ENCODE measurements at regions not wholly inside any gene's neighbourhood (a gene's known extent, or its start where the extent isn't known, plus 50 kb on each side); places are given as distances from the start of the nearest gene placed in this dataset.

DNA sequence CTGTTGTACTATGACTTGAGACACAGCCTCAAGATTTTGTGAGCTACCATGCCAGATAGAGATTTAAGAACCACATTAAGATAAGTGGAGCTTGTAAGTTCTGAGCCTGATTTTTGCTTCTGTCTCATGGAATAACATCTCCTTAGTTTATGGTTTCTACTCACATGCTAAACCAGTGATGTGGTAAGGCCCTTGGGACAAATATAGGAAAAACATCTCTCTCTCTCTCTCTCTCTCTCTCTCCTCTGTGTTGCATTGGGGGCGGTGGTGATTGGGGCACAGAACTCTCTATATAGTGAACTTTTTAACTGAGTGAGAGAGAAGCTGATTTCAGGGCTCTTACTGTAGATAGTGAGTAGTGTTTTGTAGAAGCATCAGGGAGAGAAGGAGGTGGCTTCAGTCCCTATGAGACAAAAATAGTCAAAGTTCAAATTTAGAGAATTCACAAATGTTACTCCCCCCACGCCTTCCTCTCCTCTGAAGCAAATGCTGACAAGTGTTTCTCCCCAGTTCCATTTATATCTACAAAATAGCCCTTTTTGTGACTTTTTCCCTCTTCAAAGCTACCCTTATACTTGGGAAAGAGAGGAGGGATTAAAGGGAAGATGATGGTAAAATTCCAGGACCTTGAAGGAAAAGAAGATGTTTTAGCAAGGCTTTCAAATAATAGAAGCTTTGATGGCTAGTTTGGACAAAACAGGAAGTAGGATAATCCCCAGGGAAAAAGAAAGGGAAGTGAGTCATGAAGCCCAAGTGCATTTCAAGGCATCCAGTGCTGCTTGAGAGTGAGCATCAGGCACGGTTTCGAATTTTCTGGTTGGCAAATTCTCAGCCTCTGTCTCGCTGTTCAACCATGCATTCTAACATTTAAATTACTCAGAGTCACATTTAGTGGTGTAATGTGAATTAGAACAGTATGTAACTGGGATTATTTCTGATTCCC is 134.3 kb upstream of the AP1S2 start:
- FAIRE-seq (peak; percentile 76), DNase-seq (ENCODE audit: insufficient read length, low spot score) (no peak)
- TF ChIP-seq SPI1 (IDR thresholded peaks at IDR 0.05; ENCODE audit: low read depth, low read length): peak; percentile 57
- no peak for TF ChIP-seq TAF1 (IDR thresholded peaks at IDR 0.05; ENCODE audit: low read depth, low read length)
- no peak for TF ChIP-seq POU2F2 (IDR thresholded peaks at IDR 0.05; ENCODE audit: low read depth, low read length)
- TF ChIP-seq PAX5 (IDR thresholded peaks at IDR 0.05; ENCODE audit: insufficient read depth, low read length, severe bottlenecking): no peak
- TF ChIP-seq POLR2A (IDR thresholded peaks at IDR 0.05; ENCODE audit: low read depth, low read length): no peak
- TF ChIP-seq POLR2AphosphoS5 (IDR thresholded peaks at IDR 0.05; ENCODE audit: low read depth, low read length): no peak

DNA sequence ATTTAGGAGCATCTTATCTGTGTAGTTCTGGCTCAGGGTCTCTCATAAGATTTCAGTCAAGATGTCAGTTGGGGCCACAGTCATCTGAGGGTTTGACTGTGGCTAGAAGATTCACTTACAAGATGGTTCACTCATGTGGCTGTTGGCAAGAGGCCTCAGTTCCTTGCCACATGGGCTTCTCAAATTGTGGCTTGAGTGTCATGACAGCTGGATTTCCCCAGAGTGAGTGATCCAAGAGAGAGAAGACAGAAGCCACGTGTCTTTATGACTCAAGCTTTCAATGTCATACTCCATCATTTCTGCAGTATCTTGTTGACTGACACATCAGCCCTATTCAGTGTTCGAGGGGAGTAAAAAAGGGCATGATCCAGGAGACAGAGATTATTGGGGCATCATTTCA is 131.3 kb upstream of the AP1S2 start:
- DNase-seq (ENCODE audit: insufficient read length, low spot score) (no peak), FAIRE-seq (peak; percentile 16)
- TF ChIP-seq TAF1 (IDR thresholded peaks at IDR 0.05; ENCODE audit: low read depth, low read length) (no peak), SPI1 (IDR thresholded peaks at IDR 0.05; ENCODE audit: low read depth, low read length) (no peak), POLR2AphosphoS5 (IDR thresholded peaks at IDR 0.05; ENCODE audit: low read depth, low read length) (no peak), POU2F2 (IDR thresholded peaks at IDR 0.05; ENCODE audit: low read depth, low read length) (no peak), POLR2A (IDR thresholded peaks at IDR 0.05; ENCODE audit: low read depth, low read length) (no peak), PAX5 (IDR thresholded peaks at IDR 0.05; ENCODE audit: insufficient read depth, low read length, severe bottlenecking) (no peak)

DNA sequence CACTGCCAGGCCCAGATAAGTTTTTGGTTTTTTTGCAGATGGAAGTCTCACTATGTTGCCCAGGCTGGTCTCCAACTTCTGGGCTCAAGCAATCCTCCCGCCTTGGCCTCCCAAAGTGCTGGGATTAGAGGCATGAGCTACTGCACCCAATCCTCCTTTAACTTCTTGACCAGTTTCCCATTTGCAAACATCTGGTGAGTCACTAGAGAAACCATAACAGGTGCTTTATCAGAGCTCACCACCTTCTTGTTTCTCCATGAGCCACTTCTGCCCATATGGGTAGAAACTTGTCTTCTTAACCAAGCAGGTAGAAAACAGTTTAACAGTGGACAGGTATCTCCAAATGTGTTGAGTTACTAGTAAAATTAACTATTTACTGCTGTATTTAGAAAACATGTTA is 128.4 kb upstream of the AP1S2 start:
- TF ChIP-seq TAF1 (IDR thresholded peaks at IDR 0.05; ENCODE audit: low read depth, low read length): no peak
- no peak for DNase-seq (ENCODE audit: insufficient read length, low spot score)
- no peak for FAIRE-seq

DNA sequence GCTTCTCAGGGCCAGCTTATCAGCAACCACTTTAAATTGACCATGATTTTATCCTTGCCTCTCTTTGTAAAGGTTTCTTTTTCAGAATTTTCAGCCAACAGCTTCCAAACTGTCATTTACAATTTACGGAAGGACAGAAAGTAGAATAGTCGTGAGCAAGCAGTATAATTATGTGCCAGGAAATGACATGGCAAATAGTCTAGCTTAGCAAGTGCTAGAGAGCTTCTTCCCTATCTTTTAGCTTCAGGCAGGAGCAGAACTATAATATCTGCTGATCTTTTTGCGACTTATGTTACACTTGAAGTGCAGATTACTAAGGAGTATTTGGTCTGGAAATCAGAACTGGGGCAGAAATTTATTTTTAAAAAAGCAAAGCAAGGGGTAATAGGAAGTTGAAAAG is 123.0 kb upstream of the AP1S2 start:
- TF ChIP-seq POLR2AphosphoS5 (IDR thresholded peaks at IDR 0.05; ENCODE audit: low read depth, low read length) (no peak), TAF1 (IDR thresholded peaks at IDR 0.05; ENCODE audit: low read depth, low read length) (no peak), POLR2A (IDR thresholded peaks at IDR 0.05; ENCODE audit: low read depth, low read length) (no peak), SPI1 (IDR thresholded peaks at IDR 0.05; ENCODE audit: low read depth, low read length) (no peak), POU2F2 (IDR thresholded peaks at IDR 0.05; ENCODE audit: low read depth, low read length) (no peak)
- DNase-seq (ENCODE audit: insufficient read length, low spot score) (no peak), FAIRE-seq (no peak)

DNA sequence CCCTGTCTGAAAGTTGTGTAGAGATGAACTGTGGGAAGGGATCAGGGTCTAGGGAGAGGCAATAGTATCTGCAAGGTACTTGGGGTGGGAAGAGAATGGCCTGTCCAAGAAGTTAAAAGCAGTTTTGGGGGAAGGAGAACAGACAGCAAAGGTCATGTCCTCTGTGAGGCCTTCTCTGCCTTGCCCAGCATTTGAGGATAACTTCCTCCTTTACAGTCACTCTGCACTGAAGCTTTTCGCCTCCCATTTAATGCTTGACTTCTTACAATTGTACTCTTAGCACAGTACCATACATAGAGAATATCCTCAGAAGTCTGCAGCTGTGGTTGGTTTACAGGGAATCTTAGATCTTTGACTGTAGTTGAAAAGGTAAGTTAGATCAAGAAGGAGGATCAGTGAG is 121.8 kb upstream of the AP1S2 start:
- DNase-seq (ENCODE audit: insufficient read length, low spot score) (no peak), FAIRE-seq (peak; percentile 55)
- no peak for TF ChIP-seq TAF1 (IDR thresholded peaks at IDR 0.05; ENCODE audit: low read depth, low read length)
- TF ChIP-seq PAX5 (IDR thresholded peaks at IDR 0.05; ENCODE audit: insufficient read depth, low read length, severe bottlenecking): no peak
- TF ChIP-seq POLR2A (IDR thresholded peaks at IDR 0.05; ENCODE audit: low read depth, low read length): no peak
- no peak for TF ChIP-seq POU2F2 (IDR thresholded peaks at IDR 0.05; ENCODE audit: low read depth, low read length)
- TF ChIP-seq SPI1 (IDR thresholded peaks at IDR 0.05; ENCODE audit: low read depth, low read length): no peak
- TF ChIP-seq POLR2AphosphoS5 (IDR thresholded peaks at IDR 0.05; ENCODE audit: low read depth, low read length): no peak

DNA sequence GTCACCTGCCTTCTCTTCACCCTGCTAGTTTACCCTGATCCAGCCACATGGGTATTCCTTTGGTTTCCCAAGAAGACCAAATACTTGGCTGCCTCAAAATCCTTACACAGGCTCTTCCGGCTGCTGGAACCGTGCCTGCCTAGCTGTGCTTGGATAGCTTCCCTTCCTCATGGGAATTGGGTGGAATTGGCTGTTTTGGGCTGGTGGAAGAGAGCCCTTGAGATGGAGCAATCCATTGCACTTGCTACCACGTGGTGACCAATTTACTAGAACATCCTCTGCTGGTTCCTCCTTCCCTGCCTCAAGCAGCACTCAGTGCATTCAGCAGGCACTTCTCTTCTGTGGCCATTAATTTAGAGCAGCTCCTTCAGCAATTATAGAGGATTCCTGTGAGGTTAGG is 119.3 kb upstream of the AP1S2 start:
- FAIRE-seq (no peak), DNase-seq (ENCODE audit: insufficient read length, low spot score) (no peak)
- no peak for TF ChIP-seq PAX5 (IDR thresholded peaks at IDR 0.05; ENCODE audit: insufficient read depth, low read length, severe bottlenecking)

DNA sequence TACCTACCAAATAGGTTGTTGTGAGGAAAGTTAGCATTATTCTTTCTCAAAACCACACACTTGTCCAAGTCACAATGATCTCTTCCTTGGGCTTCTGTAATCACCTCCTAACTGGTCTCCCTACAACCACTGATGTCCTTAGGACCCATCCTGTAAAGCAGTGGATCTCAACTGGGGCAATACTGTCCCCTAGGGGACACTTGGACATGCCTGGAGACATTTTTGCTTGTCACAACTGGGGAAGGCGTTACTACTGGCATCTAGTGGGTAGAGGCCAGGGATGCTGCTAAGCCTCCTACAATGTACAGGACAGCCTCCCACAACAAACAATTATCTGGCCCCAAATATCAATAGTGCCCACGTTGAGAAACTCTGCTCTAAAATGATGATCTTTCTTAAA is 118.7 kb upstream of the AP1S2 start:
- no peak for DNase-seq (ENCODE audit: insufficient read length, low spot score)
- TF ChIP-seq POLR2A (IDR thresholded peaks at IDR 0.05; ENCODE audit: low read depth, low read length) (no peak), TAF1 (IDR thresholded peaks at IDR 0.05; ENCODE audit: low read depth, low read length) (no peak), POU2F2 (IDR thresholded peaks at IDR 0.05; ENCODE audit: low read depth, low read length) (no peak), PAX5 (IDR thresholded peaks at IDR 0.05; ENCODE audit: insufficient read depth, low read length, severe bottlenecking) (no peak), SPI1 (IDR thresholded peaks at IDR 0.05; ENCODE audit: low read depth, low read length) (no peak), POLR2AphosphoS5 (IDR thresholded peaks at IDR 0.05; ENCODE audit: low read depth, low read length) (no peak)
- peak; percentile 63 for FAIRE-seq

DNA sequence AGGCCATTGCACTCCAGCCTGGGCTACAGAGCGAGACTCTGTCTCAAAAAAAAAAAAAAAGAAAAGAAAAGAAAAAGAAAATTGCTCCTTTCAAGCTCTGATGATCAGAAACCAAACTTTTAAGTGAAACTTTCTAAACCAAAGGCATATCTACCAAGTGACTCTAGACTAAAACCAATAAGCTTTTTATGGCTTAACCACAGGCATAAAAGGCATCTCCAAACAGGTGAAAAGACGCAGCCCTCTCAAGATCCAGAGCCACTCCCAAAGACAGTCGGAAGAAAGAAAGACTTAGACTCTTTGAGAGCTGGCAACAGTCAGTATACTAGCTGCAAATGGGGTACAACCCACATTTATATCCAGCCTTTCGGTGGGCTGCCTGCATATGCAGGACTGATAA is 117.1 kb upstream of the AP1S2 start:
- FAIRE-seq (peak; percentile 50), DNase-seq (ENCODE audit: insufficient read length, low spot score) (no peak)
- TF ChIP-seq PAX5 (IDR thresholded peaks at IDR 0.05; ENCODE audit: insufficient read depth, low read length, severe bottlenecking) (no peak), SPI1 (IDR thresholded peaks at IDR 0.05; ENCODE audit: low read depth, low read length) (no peak)

DNA sequence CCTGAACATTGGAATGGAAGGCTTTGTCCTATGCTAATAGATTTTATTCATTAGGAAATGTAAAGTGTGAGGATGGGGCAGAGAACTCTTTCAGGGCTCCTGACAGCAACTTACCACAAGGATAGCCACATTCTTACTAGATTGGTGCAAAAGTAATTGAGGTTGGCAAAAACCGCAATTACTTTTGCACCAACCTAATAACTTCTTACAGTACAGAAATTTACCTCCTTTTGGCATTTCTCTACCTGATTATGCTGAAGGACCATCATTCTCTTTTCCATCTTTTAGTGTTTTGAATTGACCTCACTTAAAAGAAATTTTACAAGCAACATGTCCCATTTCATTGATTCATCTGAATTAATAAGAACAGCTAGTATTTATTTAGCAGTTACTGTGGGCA is 109.2 kb upstream of the AP1S2 start:
- FAIRE-seq (no peak), DNase-seq (ENCODE audit: insufficient read length, low spot score) (no peak)
- TF ChIP-seq POU2F2 (IDR thresholded peaks at IDR 0.05; ENCODE audit: low read depth, low read length) (no peak), POLR2A (IDR thresholded peaks at IDR 0.05; ENCODE audit: low read depth, low read length) (no peak), SPI1 (IDR thresholded peaks at IDR 0.05; ENCODE audit: low read depth, low read length) (no peak), POLR2AphosphoS5 (IDR thresholded peaks at IDR 0.05; ENCODE audit: low read depth, low read length) (no peak), TAF1 (IDR thresholded peaks at IDR 0.05; ENCODE audit: low read depth, low read length) (no peak), PAX5 (IDR thresholded peaks at IDR 0.05; ENCODE audit: insufficient read depth, low read length, severe bottlenecking) (no peak)

DNA sequence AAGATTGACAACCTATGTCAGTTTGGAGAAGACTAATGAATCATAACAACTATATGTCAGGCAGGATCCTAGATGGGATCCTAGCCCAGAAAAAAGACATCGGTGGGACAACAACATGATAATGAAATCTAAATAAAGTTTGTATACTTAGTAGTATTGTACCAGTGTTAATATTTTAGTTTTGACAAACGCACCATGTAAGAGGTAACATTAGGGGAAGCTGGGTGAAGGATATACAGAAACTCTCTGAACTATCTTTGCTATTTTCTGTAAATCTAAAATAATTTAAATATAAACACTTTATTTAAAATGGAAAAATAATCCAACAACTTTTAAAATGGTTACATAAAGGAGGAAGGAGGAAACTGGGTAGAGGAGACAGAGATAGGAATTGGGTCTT is 105.6 kb upstream of the AP1S2 start:
- no peak for FAIRE-seq
- DNase-seq (ENCODE audit: insufficient read length, low spot score): no peak
- no peak for TF ChIP-seq SPI1 (IDR thresholded peaks at IDR 0.05; ENCODE audit: low read depth, low read length)
- no peak for TF ChIP-seq POU2F2 (IDR thresholded peaks at IDR 0.05; ENCODE audit: low read depth, low read length)
- no peak for TF ChIP-seq POLR2AphosphoS5 (IDR thresholded peaks at IDR 0.05; ENCODE audit: low read depth, low read length)
- no peak for TF ChIP-seq PAX5 (IDR thresholded peaks at IDR 0.05; ENCODE audit: insufficient read depth, low read length, severe bottlenecking)
- TF ChIP-seq TAF1 (IDR thresholded peaks at IDR 0.05; ENCODE audit: low read depth, low read length): no peak
- TF ChIP-seq POLR2A (IDR thresholded peaks at IDR 0.05; ENCODE audit: low read depth, low read length): no peak
